ENCODE measurements at regions not wholly inside any gene's neighbourhood (a gene's known extent, or its start where the extent isn't known, plus 50 kb on each side); places are given as distances from the start of the nearest gene placed in this dataset.

- Histone ChIP-seq H4K91ac (ENCODE audit: insufficient read depth, low read depth, low read length) (no peak overlapping the region), H3K56ac (ENCODE audit: extremely low read depth, insufficient read depth, low read length) (no peak overlapping the region), H3K18ac (ENCODE audit: low read depth, low read length) (no peak overlapping the region), H3K4ac (ENCODE audit: low read depth, low read length) (no peak overlapping the region), H2BK20ac (ENCODE audit: low read depth, low read length) (no peak overlapping the region), H3K4me1 (ENCODE audit: control insufficient read depth, insufficient read depth, low read length) (no peaks in the 10 kb centered on the region), H2BK120ac (ENCODE audit: low read depth, low read length) (no peak overlapping the region), H2BK5ac (ENCODE audit: low read depth, low read length, poor library complexity, severe bottlenecking) (no peak overlapping the region), H3K9me3 (ENCODE audit: control insufficient read depth, insufficient read depth, low read length) (peaks cover 7% of the 10 kb centered on the region), H3K23ac (ENCODE audit: low read depth, low read length) (no peak overlapping the region), H3K9ac (ENCODE audit: low read depth, low read length) (no peak overlapping the region), H3K9me1 (ENCODE audit: insufficient read depth, low read length) (no peaks in the 10 kb centered on the region), H2BK15ac (ENCODE audit: low read depth, low read length) (no peak overlapping the region), H4K20me1 (ENCODE audit: insufficient read depth, low read length) (no peaks in the 10 kb centered on the region), H3K36me3 (ENCODE audit: control insufficient read depth, insufficient read depth, low read length) (no peaks in the 10 kb centered on the region), H3K4me2 (ENCODE audit: low read depth, low read length) (no peak overlapping the region), H3K27ac (ENCODE audit: insufficient read depth, low read length) (no peak overlapping the region), H4K5ac (ENCODE audit: low read depth, low read length) (no peak overlapping the region), H3K4me3 (ENCODE audit: insufficient read depth, low read depth, low read length) (no peak overlapping the region), H3K27me3 (ENCODE audit: control insufficient read depth, insufficient read depth, low read length) (no peaks in the 10 kb centered on the region), H4K8ac (ENCODE audit: low read depth in 2 of 2, low read length in 2 of 2) (no peak overlapping the region), H3K79me1 (ENCODE audit: low read depth in 1 of 2, low read length in 2 of 2) (no peaks in the 10 kb centered on the region), H2AK9ac (replicated peaks; ENCODE audit: low read depth, low read length, poor library complexity) (no peak overlapping the region), H2AK5ac (ENCODE audit: low read depth, low read length) (no peak overlapping the region), H2AFZ (replicated peaks; ENCODE audit: low read length, poor library complexity) (no peak overlapping the region), H3K14ac (replicated peaks; ENCODE audit: low read depth, low read length) (no peak overlapping the region)
- DNase-seq (no peak), ATAC-seq (ENCODE audit: low read depth) (no peak)
- TF ChIP-seq BHLHE40 (IDR thresholded peaks at IDR 0.05; ENCODE audit: low read depth, low read length) (no peak), CHD1 (IDR thresholded peaks at IDR 0.05; ENCODE audit: low read depth, low read length) (no peak), CTCF (conservative IDR thresholded peaks at IDR 0.05; ENCODE audit: low read depth, low read length) (no peak), USF2 (IDR thresholded peaks at IDR 0.05; ENCODE audit: low read depth, low read length) (no peak), NFE2L2 (IDR thresholded peaks at IDR 0.05; ENCODE audit: low read depth, low read length) (no peak), CEBPB (IDR thresholded peaks at IDR 0.05; ENCODE audit: low read depth, low read length) (no peak), RFX5 (IDR thresholded peaks at IDR 0.05; ENCODE audit: low read depth, low read length) (no peak), MXI1 (IDR thresholded peaks at IDR 0.05; ENCODE audit: borderline replicate concordance, low read depth, low read length) (no peak), ELK1 (IDR thresholded peaks at IDR 0.05; ENCODE audit: borderline replicate concordance, low read depth, low read length) (no peak), RAD21 (IDR thresholded peaks at IDR 0.05; ENCODE audit: low read length) (no peak), MAZ (IDR thresholded peaks at IDR 0.05; ENCODE audit: borderline replicate concordance, low read depth, low read length) (no peak), POLR2A (IDR thresholded peaks at IDR 0.05; ENCODE audit: low read depth, low read length) (no peak), RCOR1 (IDR thresholded peaks at IDR 0.05; ENCODE audit: insufficient replicate concordance, low read length) (no peak), MAFK (IDR thresholded peaks at IDR 0.05; ENCODE audit: low read depth, low read length) (no peak), FOS (IDR thresholded peaks at IDR 0.05; ENCODE audit: low read depth, low read length) (no peak), SMC3 (IDR thresholded peaks at IDR 0.05; ENCODE audit: low read depth, low read length) (no peak)
- no TSS peak for BruUV-seq (replicated peaks)
- in situ Hi-C loops (cut with MboI; ENCODE audit: low sequenced_read_pairs): no loop called here
- 80% methylated on average over 1 of the region's 4 CpGs; no CpG with 5 or more reads in 1 of the 2 experiments for WGBS, 2 experiments (ENCODE audit: extremely low coverage in 2 of 2, insufficient read length in 1 of 2)
- CTCF ChIA-PET: no interaction called here
- intact Hi-C loops (cut with micrococcal nuclease): no loop called here
- POLR2A ChIA-PET (ENCODE audit: unreplicated experiment): no interaction called here
- dilution Hi-C loops (cut with HindIII; ENCODE audit: low sequenced_read_pairs, unreplicated experiment): no loop called here
These were observed 450.6 kb downstream of the DNAJB9 start for GRCh38 chr7:109020251-109020650.
